ENCODE measurements at regions not wholly inside any gene's neighbourhood (a gene's known extent, or its start where the extent isn't known, plus 50 kb on each side); places are given as distances from the start of the nearest gene placed in this dataset.

DNA sequence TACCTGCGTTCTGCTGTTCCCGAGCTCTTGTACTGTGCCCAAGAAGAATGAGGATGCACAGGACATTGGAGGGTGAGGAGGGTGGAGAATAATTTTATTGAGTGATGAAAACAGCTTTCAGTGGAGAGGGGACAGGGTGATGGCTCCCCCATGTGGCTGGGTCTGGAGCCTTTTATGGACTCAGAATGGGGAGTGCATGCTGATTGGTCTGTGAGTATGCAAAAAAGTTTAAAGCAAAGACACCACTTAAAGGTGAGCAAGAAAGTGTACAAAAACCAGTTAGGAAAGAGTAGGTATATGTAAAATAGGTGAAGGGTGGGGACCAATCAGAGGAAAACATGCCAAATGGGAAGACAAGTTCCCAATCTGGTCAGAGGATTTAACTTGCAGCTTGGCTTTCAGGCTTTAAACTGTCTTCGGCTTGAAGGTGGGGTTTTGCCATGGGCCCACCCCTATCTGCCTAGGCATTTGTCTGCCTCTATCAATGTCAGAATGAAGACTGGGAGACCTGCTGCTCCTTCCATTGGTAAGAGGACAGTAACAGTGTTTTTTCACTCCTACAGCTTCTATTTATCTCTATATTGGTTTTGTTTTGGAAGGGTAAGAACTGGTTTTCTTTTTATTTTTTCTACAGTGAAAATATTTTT is 118.0 kb upstream of the RAI14 start (continued):
- no peak for TF ChIP-seq MBD2 (IDR thresholded peaks at IDR 0.05; ENCODE audit: borderline replicate concordance, low read depth)
- TF ChIP-seq RBM15 (IDR thresholded peaks at IDR 0.05; ENCODE audit: insufficient read depth, low read length), result no peak
- TF ChIP-seq ZNF584 (CRISPR knock-in tag; IDR thresholded peaks at IDR 0.05; ENCODE audit: low read depth), result no peak
- no peak for TF ChIP-seq LARP7 (IDR thresholded peaks at IDR 0.05)
- TF ChIP-seq KAT7 (CRISPR knock-in tag; IDR thresholded peaks at IDR 0.05; ENCODE audit: borderline replicate concordance), result no peak
- TF ChIP-seq, protein P1, sequence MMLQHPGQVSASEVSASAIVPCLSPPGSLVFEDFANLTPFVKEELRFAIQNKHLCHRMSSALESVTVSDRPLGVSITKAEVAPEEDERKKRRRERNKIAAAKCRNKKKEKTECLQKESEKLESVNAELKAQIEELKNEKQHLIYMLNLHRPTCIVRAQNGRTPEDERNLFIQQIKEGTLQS (IDR thresholded peaks at IDR 0.05), result no peak
- TF ChIP-seq, protein P1 (CRISPR knock-in tag; conservative IDR thresholded peaks at IDR 0.05), result no peak
- TF ChIP-seq ZNF253 (CRISPR knock-in tag; conservative IDR thresholded peaks at IDR 0.05), result no peak
- TF ChIP-seq, protein P2, sequence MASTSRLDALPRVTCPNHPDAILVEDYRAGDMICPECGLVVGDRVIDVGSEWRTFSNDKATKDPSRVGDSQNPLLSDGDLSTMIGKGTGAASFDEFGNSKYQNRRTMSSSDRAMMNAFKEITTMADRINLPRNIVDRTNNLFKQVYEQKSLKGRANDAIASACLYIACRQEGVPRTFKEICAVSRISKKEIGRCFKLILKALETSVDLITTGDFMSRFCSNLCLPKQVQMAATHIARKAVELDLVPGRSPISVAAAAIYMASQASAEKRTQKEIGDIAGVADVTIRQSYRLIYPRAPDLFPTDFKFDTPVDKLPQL (IDR thresholded peaks at IDR 0.05; ENCODE audit: extremely low read depth, insufficient read length), result no peak
- TF ChIP-seq KHSRP (IDR thresholded peaks at IDR 0.05), result no peak
- no peak for TF ChIP-seq RBBP5 (IDR thresholded peaks at IDR 0.05; ENCODE audit: borderline replicate concordance, insufficient read depth, low read length, poor library complexity, severe bottlenecking)
- no peak for TF ChIP-seq ZNF24 (IDR thresholded peaks at IDR 0.05)
- no peak for TF ChIP-seq TEAD4 (IDR thresholded peaks at IDR 0.05; ENCODE audit: low read length)
- no peak for TF ChIP-seq TEAD4 (CRISPR knock-in tag; IDR thresholded peaks at IDR 0.05; ENCODE audit: borderline replicate concordance)
- TF ChIP-seq, protein P3, sequence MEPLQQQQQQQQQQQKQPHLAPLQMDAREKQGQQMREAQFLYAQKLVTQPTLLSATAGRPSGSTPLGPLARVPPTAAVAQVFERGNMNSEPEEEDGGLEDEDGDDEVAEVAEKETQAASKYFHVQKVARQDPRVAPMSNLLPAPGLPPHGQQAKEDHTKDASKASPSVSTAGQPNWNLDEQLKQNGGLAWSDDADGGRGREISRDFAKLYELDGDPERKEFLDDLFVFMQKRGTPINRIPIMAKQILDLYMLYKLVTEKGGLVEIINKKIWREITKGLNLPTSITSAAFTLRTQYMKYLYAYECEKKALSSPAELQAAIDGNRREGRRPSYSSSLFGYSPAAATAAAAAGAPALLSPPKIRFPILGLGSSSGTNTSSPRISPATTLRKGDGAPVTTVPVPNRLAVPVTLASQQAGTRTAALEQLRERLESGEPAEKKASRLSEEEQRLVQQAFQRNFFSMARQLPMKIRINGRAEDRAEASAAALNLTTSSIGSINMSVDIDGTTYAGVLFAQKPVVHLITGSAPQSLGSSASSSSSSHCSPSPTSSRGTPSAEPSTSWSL (CRISPR knock-in tag; IDR thresholded peaks at IDR 0.05; ENCODE audit: borderline replicate concordance), result no peak
- TF ChIP-seq, protein P4, sequence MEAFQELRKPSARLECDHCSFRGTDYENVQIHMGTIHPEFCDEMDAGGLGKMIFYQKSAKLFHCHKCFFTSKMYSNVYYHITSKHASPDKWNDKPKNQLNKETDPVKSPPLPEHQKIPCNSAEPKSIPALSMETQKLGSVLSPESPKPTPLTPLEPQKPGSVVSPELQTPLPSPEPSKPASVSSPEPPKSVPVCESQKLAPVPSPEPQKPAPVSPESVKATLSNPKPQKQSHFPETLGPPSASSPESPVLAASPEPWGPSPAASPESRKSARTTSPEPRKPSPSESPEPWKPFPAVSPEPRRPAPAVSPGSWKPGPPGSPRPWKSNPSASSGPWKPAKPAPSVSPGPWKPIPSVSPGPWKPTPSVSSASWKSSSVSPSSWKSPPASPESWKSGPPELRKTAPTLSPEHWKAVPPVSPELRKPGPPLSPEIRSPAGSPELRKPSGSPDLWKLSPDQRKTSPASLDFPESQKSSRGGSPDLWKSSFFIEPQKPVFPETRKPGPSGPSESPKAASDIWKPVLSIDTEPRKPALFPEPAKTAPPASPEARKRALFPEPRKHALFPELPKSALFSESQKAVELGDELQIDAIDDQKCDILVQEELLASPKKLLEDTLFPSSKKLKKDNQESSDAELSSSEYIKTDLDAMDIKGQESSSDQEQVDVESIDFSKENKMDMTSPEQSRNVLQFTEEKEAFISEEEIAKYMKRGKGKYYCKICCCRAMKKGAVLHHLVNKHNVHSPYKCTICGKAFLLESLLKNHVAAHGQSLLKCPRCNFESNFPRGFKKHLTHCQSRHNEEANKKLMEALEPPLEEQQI (IDR thresholded peaks at IDR 0.05), result peak; percentile 75
- no peak for TF ChIP-seq NR1H2 (CRISPR knock-in tag; IDR thresholded peaks at IDR 0.05)
- TF ChIP-seq MCM5 (IDR thresholded peaks at IDR 0.05; ENCODE audit: low read depth), result no peak
- no peak for TF ChIP-seq SIX5 (IDR thresholded peaks at IDR 0.05; ENCODE audit: borderline replicate concordance in 1 of 2, insufficient read depth in 1 of 2, low read depth in 1 of 2, low read length in 2 of 2)
- no peak for TF ChIP-seq POLR2H (tag; IDR thresholded peaks at IDR 0.05; ENCODE audit: low read depth)
- no peak for TF ChIP-seq MCM3 (IDR thresholded peaks at IDR 0.05)
- TF ChIP-seq ARID2 (IDR thresholded peaks at IDR 0.05), result peak; percentile 78
- TF ChIP-seq RFX5 (IDR thresholded peaks at IDR 0.05; ENCODE audit: low read depth, low read length), result no peak
- TF ChIP-seq NELFE (IDR thresholded peaks at IDR 0.05; ENCODE audit: insufficient read depth, insufficient read length), result no peak

Measured in K562 (cell line).